Mucosa of gallbladder (tissue), 1 donor: ENCODE measurements at regions not wholly inside any gene's neighbourhood (a gene's known extent, or its start where the extent isn't known, plus 50 kb on each side); places are given as distances from the start of the nearest gene placed in this dataset.
"Not testable (repeated sequence)": the region's sequence is repeated elsewhere in the genome, so short reads cannot be mapped to it uniquely, and the experiment has no call there.

ENCODE experiments used
- DNase-seq: peaks from one replicate; pipeline ENCODE4 v3.0.0-alpha.2; 2020; ENCODE audit warnings: low spot score
- donor health status: DM: no; HTN: no; CAD: no.

DNA sequence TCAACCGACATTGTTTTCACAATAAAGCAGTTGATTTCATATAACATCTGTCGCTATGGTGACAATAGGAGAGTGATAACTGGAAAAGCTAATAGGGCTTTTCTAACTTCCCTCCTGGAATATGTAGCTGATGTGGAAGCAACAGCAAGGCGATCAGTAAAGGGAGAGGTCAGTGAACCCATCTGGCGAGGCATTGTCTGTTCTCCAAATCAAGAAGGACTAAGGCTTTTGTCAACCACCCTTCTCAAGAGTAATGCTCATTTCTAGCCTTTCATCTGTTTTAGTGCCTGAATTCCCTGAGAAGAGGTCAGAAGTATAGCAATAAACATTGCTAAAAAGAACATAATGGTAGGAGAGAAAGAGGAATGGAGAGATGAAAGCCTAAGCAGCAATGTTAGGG lies 201.3 kb downstream of the AKAP7 start:
- DNase-seq: no peak

DNA sequence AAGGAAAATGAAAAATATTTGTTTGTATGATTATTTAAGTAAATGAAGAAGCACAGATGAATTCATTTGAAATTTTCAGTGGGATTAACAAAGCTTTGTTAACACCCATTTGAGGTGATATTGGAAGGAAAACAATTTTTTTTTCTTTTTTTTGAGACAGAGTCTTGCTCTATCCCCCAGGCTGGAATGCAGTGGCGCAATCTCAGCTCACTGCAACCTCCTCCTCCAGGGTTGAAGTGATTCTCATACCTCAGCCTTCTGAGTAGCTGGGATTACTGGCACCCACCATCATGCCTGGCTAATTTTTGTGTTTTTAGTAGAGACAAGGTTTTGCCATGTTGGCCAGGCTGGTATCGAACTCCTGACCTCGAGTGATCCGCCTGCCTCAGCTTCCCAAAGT lies 211.6 kb downstream of the AKAP7 start:
- not testable (repeated sequence) for DNase-seq

DNA sequence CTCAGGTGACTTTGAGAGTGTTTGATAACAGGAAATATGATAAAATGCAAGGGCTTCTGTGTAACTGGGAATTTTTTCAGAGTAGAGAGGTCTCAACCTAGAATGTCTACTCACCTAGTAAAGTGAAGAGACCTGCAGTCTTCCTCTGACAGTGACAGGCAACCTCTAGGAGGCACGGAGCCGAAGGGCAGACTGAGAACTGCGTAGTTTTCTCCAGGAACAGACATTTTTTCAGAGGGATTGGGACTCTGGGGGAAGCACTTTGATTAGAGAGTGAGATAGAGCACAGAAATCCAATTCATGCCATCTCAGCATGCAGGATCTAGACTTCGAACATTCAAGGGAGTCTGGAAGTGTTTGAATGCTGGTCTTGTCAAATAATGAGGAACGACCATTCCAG lies 213.3 kb downstream of the AKAP7 start:
- DNase-seq: no peak

DNA sequence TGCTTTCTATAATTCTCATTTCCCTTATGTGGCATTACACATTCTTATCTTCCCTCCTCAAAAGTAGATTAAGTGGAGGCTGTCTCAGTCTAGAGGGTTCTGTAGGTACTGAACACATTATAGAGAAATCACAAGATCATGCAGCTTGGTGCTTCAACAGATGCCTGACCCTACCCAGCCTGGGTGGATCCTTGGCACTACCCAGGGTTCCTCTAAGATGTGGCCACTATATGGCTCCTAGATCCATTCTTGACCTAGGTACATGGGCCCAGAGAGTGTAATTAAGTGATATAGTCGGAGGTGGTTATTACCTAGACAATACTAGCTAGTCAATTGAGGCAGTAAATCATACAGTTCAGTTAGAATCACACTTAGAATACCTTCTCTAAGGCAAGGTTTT lies 213.9 kb downstream of the AKAP7 start:
- no peak for DNase-seq

DNA sequence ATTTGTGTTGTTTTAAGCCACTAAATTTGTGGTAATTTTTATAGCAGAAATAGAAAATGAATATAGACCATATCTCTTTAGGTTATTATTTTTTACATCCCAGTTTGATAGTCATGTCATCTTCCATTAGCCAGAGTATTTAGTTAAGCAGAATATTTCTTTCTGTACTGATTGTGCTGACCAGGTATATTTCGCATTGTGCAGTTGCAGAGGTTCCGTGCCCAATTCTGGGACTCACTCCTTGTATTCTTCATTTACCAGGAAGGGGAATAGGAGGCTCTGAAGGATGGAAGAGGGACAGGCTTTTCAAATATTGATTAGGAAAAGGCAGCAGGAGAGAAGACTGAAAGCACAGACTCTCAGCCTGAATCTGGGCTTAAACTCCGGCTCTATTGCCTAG lies 217.8 kb downstream of the AKAP7 start:
- DNase-seq: no peak

DNA sequence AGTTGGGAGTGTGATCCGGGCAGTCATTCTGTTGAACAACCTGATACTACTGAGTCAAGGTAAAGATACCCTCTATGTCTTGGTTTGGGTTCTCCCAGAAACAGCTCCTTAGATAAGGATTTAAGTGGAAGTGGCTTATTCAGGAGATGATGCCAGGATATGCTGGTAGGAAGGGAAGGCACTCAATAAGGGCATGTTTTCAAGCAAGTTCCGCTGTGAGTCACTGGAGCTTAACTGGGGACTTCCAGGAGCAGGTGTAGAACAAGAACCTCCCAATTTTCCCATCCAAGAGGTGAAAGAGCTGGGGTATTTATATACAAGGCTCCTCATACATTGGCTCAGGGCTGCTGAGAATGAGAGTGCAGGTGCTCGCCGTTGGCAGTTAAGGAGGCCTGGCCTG lies 218.6 kb downstream of the AKAP7 start:
- DNase-seq: no peak

DNA sequence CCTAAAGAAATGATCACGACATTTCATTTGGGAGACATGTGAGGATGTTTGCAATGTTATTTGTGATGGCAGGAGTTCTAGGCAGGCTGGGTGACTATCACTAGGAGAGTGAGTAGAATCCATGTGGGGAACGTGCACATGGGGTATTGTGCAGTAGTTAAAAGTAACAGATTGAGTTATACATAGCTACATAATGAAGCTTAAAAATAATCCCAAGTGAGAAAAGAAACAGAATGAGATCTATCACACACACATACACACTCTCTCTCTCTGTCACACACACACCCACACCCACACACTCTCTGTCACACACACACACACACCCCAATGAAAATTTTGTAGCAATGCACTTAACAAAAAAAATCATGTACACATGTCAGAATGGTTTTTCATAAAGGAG lies 218.7 kb upstream of the ARG1 start:
- no peak for DNase-seq

DNA sequence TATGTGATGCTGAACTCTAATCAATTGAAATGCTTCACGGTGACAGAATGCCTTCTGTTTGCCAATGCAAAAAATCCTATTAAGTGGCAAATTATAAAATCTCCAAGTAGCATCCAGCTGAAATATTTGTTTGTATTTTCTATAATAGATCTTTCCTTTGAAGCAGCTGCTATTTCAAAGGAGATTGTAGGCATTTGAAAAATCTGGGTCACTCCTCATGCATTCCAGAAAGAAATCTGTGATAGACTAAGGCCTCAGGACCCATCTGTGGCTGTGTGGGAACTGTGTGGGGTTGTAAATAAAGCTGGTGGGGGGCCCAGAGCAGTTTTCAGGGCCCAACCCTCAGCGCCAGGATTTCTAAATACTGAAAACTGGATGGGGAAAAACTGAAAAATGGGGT lies 216.9 kb upstream of the ARG1 start:
- no peak for DNase-seq

DNA sequence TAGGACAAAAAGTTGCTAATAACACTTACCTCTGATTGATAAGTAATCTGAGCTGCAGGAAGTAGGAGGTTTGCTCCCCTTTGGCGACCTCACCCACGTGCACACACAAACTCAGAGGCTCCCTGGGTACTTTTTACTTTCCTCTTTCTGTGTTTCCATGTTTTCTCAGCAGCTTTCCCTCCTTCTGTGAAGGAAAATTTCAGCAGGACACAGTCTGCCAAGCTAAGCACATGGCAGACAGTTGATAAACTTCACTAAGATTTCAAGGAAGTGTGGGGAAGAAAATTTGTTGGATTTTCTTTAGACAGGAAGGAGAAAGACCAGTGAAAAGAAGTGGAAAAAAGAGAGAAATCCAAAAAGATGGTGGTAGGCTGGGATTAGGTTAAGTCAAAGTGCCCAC lies 215.5 kb upstream of the ARG1 start:
- DNase-seq: no peak

DNA sequence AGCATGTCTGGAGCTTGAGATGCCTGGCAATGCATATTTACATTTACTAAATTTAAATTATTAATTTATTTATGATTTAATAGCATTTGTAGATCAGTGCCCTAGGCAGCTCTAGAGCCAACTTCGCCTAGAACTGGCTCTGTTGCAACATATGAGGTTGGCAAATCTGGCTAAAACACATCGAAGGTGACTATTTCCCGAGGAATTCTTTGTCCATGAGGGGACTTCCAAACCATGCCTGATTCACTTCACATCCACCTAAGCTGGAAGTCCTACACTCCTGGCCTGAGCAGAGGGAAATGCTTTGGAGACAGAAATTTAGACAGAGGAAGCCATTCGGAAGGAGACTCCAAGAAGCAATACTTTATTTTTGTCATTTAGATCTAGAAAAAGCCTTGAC lies 211.0 kb upstream of the ARG1 start:
- no peak for DNase-seq

DNA sequence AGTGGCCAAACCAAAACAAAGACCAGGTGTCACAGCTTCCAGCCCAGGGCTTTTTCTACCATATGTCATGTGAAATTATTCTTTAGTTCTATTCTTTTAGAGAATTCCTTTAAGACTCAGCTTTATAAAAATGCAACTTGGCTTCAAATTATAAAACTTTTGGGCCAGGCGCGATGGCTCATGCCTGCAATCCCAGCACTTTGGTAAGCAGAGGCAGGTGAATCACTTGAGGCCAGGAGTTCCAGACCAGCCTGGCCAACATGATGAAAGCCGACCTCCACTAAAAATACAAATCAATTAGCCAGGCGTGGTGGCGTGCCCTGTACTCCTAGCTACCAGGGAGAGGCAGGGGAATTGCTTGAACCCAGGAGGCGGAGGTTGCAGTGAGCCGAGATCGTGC lies 210.3 kb upstream of the ARG1 start:
- DNase-seq: no peak

DNA sequence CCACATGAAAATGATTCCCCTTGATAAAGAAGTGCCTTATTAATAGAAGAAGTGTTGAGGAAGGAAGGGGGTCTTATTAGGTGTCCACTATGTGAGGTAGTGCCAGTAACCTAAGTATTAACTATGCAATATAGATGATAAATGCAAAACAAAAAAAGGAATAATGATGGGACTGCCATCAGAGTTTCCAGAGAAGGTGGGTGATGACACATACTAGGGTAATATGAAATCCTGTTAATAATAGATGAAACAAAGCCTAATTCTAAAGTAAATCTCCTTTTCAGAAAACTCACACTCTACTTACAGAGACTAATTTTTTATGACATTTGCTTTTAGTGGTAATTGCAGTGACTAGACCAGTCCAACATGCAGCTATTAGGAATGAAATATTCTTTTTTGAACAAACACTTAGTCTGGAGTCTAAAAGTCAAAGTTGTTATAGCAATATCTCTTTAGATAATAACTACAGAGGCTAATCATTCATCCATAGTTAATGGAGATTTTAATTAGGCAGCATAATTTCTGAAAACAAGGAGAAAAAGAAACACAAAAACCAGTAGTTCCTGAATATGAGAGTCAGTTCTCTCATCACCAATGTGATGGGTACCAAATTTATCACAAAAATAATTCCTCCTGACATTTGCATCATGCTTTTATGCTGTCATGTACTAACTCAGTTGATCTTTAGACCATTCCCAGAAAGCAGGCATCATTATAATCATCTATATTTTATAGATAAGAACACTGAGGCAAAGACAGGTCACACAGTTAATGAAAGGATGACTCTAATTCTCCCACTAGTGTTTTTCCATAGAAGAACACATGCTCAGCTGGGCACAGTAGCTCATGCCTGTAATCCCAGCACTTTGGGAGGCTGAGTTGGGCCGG lies 208.8 kb upstream of the ARG1 start:
- no peak for DNase-seq

DNA sequence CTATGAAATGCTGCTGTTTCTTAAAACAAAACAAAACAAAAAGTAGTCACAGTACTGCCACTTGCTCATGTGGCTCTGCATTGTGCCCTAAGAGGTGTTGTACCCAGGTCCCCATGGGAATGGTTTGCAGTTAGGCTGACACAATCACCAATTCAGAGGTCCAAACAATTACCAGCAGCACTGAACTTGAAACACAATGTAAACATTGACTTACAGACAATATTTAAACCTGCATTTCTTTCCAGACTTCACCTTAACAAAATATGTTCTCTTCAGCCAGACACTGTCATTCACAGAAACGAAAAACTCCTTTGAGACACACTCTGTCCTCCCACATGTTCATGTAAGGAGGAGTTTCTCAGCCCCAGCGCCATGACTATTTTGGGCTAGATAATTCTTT lies 206.8 kb upstream of the ARG1 start:
- no peak for DNase-seq

DNA sequence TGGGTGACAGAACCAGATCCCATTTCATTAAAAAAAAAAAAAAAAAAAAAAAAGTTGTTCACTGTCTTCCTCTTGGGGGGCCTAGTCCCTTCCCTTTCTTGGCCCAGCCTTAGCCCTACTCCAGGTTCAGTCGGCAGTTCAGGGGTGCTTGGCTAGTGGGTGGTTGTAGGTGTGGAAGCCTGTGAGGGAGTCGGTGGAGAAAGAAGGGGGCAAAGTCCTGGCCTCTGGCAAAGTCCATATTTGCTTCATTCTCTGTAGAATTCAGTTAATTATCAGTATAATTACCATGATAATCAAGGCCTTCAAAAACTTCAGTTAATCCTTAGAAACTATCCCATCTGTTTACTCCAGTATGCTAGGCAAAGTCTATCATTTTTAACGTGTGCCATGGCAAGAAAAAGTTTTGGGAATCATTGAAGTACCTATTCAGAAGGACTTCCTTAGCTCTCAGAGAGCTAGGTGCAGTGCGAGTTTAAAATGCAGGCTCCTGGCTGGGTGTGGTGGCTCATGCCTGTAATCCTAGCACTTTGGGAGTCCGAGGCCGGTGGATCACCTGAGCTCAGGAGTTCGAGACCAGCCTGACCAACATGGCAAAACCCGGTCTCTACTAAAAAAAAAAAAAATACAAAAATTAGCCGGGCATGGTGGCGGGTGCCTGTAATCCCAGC lies 205.7 kb upstream of the ARG1 start:
- DNase-seq: peak; percentile 51

DNA sequence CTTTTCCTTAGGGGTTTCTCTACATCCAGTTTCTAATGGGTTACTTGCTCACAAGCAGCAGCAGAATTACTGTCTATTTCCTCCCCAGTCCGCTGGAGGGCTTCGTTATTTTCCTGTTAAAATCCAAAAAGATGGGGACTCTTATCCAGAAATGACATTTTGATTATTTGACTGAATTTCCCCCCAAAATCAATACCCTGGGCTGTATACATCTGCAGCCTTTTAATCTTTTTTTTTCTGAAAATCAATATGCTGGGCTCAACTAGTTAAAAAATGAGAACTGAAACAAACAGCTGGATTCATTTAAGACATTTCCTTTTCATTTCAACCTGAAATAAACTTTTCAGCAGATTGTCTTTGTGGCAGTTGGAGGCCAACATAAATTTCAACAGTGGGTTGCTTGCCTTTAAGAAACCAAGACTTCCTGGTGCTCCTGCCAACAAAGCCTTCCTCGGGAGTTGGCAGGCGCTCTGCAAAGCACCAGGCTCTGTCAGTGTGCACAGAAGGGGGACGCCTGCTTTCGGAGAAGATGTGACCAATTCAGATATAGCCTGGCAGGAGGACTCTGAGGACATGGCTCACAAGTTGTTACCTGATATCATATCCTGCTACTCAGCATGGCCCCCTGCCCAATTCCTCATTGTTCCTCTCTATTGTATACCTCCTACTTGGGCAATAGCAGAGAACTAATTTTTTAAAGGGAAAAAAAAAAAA lies 204.7 kb upstream of the ARG1 start:
- peak; percentile 77 for DNase-seq

DNA sequence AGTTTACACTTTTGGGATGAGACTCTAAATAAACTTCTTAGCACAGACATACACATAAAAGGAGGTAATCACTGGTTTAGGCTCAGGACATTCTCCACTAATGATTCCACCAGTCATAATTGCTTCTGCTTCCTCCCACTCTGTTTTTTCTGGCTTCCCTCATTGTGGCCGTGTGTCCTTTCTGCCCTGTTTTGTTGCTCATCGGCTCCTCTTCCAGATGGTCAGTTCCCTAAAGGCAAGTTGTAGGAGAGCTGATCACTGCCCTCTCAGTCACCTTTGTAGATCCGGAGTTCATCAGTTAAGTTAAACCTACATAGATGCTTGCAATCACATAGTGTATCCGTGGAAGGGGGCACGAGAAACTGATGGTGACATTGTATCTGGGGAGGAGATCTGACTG lies 200.5 kb upstream of the ARG1 start:
- DNase-seq: no peak

DNA sequence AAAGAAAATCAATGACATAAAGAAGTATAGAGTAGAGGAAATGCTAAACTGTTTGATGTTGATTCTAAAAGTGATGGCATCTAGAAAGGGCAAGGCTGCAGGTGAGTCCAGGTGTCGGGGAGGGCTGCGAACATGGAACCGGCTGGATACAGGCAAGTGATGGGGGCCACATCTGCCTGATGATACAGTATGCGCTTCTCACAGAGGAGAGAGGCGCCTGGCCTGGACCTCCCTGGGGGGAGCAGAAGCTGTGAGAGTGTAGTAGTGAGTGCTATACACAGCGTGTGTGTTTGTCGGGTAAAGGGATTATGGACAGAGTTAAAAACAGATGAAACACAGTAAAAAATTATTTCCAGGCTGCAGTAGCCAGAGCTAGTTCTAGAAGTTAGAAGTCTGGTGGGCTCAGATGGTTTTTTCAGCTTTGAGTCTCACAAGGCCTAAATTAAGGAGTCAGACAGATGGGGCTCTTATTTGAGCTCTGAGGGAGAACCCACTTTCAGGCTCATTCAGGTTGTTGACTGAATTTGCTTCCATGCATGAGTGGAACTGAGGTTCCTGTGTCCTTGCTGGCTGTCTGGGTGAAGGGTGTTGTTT lies 195.8 kb upstream of the ARG1 start:
- no peak for DNase-seq

DNA sequence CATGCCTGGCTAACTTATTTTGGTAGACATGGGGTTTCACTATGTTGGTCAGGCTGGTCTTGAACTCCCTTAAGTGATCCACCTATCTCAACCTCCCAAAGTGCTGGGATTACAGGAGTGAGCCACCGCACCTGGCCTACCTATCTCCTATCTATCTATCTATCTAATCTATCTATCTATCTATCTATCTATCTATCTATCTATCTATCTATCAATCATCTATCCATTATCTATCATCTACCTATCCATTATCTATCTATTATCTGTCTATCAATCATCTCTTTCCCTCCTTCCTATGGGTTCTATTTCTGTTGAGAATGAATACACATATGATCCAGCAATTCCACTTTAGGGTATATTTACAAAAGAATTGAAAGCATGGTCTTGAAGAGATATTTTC lies 194.2 kb upstream of the ARG1 start:
- no peak for DNase-seq

DNA sequence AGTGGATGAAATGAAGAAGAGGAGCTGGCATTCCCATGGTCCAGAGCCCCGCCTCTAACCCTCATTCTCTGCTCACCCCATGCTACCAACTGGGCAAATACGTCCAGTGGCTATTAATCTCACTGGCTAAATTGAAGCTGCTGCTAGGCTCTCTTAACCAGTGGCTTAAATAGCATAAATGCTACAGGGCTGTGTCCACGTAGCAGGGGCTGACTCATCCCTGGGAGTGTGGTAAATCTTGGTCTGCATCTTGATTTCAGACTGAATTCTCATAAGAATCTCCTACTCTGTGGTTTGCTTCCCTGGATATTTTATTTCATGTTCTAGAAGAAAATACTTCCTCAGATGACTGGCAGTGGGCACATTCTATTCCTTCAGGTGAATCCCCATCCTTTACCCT lies 193.1 kb upstream of the ARG1 start:
- no peak for DNase-seq

DNA sequence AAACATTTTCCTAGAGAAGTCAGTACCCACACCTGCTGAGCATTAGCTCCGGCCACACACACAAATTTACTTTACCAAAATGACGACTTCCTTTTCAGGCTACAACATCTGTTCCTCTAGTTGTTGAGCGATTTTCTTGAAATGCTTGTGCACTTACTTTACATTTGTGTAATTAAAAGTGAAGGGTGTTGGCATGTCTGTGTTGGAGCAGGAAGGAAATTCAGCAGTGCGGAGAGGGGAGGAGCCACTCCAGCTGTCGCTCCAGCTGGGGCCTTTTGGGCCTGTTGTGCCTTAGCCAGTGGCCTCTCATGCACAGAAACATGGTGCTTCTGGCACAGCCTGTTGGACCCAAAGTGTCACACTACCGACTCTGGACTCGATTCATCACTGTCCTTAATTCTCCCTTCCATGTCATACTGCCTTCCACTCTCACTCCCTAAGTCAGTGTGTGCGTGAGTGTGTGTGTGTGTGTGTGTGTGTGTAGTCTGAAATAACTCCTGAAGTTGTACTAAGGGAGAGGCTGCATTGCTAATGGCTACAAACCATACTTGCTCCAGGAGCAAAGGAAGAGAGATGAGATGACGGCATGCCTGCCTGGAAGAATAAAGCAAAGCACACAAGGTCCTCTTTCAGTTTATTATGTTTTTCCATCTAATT lies 191.8 kb upstream of the ARG1 start:
- DNase-seq: no peak

DNA sequence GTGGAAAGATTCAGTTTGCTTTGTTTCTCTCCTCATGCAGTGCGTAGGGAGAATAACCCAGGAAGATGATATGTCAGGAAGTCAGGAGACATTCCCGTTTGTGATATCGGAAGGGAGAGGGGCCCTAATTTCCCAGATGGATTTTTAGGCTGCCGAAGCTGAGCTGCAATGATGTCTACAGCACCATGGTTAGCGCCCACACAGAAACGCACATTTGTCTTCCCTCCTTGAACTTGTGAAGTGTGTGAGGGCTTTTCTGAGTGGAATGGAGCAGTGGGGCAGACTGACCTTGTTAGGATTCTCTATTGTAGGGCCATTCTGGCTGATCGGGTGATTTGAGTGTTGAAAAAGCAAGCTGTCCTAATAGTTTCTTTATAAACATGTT lies 191.3 kb upstream of the ARG1 start:
- no peak for DNase-seq

DNA sequence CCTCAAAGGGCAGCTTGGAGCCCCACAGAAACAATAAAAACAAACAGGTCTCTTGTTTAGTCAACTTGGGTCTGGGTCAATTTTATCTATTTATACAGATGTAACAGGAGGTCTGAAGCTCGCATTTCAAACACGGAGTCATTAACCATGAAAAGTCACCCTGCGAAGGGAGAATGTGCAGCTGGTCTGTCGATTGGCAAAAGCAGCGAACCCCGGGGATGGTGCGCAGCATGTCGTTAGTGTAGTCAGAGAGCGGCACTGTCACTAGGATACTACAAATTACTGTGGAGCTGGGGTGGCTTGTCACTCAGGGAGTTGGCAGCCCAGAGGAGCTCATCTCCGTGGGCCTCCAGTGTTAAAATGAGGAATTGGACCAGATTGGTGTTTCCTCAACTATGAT lies 190.4 kb upstream of the ARG1 start:
- DNase-seq: no peak
